Activated T-cell treated with anti-CD3 and anti-CD28 coated beads, Interleukin-2, amount 50 U/mL, for 4 hours (primary cell): ENCODE measurements at regions not wholly inside any gene's neighbourhood (a gene's known extent, or its start where the extent isn't known, plus 50 kb on each side); places are given as distances from the start of the nearest gene placed in this dataset.

Source experiments
- ATAC-seq, 2 donors: fragments of 200-7000 bp; cut with Tn5 transposase; one replicate each; pipeline ENCODE4 v1.10.0; 2021
- DNase-seq: peaks from one replicate; pipeline ENCODE4 v3.0.0-alpha.2; 2020
- H3K27me3 Mint-ChIP-seq: one replicate; pipeline ENCODE4 v1.8.0; 2021; ENCODE audit warnings: low read depth, mixed read lengths
- H3K36me3 Mint-ChIP-seq: one replicate; pipeline ENCODE4 v1.8.0; 2022; ENCODE audit warnings: mixed read lengths; ENCODE audit not compliant: insufficient read depth
- H3K4me1 Mint-ChIP-seq: one replicate; pipeline ENCODE4 v1.8.0; 2021; ENCODE audit warnings: low read depth, mixed read lengths
- H3K4me3 Mint-ChIP-seq: one replicate; pipeline ENCODE4 v1.8.0; 2021; ENCODE audit warnings: mild to moderate bottlenecking, moderate library complexity, mixed read lengths
- H3K9me3 Mint-ChIP-seq: one replicate; pipeline ENCODE4 v1.8.0; 2021; ENCODE audit warnings: mixed read lengths

GRCh38 chr20:53843645-53844044 is 226.7 kb downstream of the BCAS1 start:
- Mint-ChIP-seq H3K9me3 (peaks cover 3% of the 10 kb centered on the region), H3K4me3 (no peak overlapping the region), H3K36me3 (no peaks in the 10 kb centered on the region), H3K27me3 (no peaks in the 10 kb centered on the region), H3K4me1 (peaks cover 86% of the 10 kb centered on the region)
- DNase-seq (no peak), ATAC-seq (no peak)

DNA sequence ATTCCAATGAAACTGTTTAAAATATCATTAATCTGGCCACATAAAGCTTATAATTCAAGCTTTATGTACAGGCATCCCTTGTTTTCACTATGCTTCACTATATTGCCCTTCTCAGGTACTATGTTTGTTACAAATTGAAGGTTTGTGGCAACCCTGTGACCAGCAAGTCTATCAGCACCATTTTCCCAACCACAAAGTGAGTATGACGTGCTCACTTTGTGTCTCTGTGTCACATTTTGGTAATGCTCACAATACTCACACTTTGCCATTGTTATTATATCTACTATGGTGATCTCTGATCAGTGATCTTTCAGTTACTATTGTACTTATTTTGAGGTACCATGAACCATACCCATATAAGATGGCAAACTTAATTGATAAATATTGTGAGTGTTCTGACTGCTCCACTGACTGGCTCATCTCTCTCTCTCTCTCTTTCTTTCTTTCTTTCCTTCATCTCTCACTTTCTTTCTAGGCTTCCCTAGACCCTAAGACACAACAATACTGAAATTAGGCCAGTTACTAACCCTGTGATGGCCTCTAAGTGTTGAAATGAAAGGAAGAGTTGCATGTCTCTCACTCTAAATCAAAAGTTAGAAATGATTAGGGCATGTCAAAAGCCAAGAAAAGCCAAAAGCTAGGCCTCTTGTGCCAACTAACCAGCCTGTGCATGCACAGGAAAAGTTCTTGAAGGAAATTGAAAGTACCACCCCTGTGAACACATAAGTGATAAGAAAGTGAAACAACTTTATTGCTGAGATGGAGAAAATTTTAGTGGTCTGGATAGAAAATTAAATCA is 227.9 kb downstream of the BCAS1 start:
- H3K27me3 Mint-ChIP-seq: no peaks in the 10 kb centered on the region
- peaks cover 3% of the 10 kb centered on the region for H3K9me3 Mint-ChIP-seq
- DNase-seq: no peak

GRCh38 chr20:53841741-53842140 is 228.7 kb downstream of the BCAS1 start:
- ATAC-seq (no peak), DNase-seq (no peak)
- Mint-ChIP-seq H3K9me3 (peaks cover 3% of the 10 kb centered on the region), H3K4me3 (no peak overlapping the region), H3K27me3 (no peaks in the 10 kb centered on the region), H3K4me1 (peaks cover 81% of the 10 kb centered on the region), H3K36me3 (no peaks in the 10 kb centered on the region)

More for the DNA sequence above, 227.9 kb downstream of the BCAS1 start:
- no peaks in the 10 kb centered on the region for H3K36me3 Mint-ChIP-seq
- peak; percentile 75 to 78 for ATAC-seq
- H3K4me3 Mint-ChIP-seq: peak overlapping the region; percentile 14
- H3K4me1 Mint-ChIP-seq: peaks cover 83% of the 10 kb centered on the region

DNA sequence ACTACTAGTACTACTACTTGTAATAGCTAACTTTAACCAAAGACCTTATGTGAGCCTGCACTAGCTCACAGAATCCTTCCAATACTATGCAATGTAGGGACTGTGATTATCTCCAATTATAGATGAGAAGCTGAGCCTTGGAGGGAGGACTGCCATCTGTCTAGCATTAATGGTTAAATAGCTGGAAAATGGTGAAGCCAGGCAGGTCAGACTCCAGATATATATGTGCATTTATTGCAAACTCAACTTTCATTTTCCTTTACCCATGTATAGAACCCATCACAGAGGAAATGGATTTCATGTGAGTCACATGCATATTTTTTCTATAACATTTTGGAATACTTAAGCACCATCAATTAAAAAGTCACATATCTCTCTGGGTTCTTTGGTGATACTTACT is 229.9 kb downstream of the BCAS1 start:
- no peaks in the 10 kb centered on the region for H3K9me3 Mint-ChIP-seq
- no peaks in the 10 kb centered on the region for H3K36me3 Mint-ChIP-seq
- no peak overlapping the region for H3K4me3 Mint-ChIP-seq

DNA sequence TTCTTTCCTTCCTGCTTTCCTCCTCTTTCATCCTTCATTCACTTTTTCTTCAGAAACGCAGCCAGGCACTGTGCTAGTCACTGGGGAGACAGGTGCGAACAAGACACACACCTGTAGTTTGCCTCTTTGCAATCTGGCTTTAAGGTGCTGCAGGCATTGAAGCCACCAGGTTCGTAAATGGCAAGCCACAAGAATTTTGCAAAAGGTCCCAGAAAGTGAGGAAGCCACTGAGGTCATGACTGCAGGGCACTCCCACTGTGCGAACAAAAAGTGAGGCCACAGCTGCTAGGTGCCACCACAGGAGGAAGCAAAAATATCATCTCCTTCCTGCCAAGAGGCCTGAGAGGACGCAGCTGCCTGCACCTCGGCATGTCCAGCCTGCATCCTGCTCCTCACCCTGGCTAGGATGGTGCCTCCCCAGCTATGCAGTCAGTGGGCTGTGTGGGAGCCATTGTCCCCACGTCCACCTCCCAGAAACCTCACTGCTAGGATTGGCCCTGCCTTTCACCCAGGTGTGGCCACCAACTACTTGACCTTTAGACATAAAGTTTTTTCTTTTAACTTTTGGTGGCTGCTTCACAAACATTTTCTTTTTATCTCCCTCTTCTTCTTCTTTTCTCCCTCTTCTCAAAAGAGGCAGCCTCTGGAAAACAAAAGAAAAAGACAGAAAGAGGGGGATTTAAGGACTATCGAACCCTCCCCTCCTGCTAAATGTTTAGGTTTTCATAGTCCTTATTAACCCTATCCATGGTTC is 230.8 kb downstream of the BCAS1 start:
- no peak for ATAC-seq
- Mint-ChIP-seq H3K4me1 (peaks cover 72% of the 10 kb centered on the region), H3K27me3 (no peaks in the 10 kb centered on the region), H3K36me3 (no peaks in the 10 kb centered on the region), H3K9me3 (no peaks in the 10 kb centered on the region), H3K4me3 (peak overlapping the region; percentile 63)
- DNase-seq: peak; percentile 47

More for the DNA sequence above, 229.9 kb downstream of the BCAS1 start:
- ATAC-seq (no peak), DNase-seq (no peak)
- no peaks in the 10 kb centered on the region for H3K27me3 Mint-ChIP-seq
- peaks cover 74% of the 10 kb centered on the region for H3K4me1 Mint-ChIP-seq

- H3K4me3 Mint-ChIP-seq: no peak overlapping the region
- peaks cover 70% of the 10 kb centered on the region for H3K4me1 Mint-ChIP-seq
- no peaks in the 10 kb centered on the region for H3K36me3 Mint-ChIP-seq
- ATAC-seq: no peak
- no peaks in the 10 kb centered on the region for H3K9me3 Mint-ChIP-seq
- DNase-seq: no peak
- no peaks in the 10 kb centered on the region for H3K27me3 Mint-ChIP-seq
These were observed 232.0 kb downstream of the BCAS1 start for GRCh38 chr20:53838311-53838868.

GRCh38 chr20:53837126-53837826 is 233.1 kb downstream of the BCAS1 start:
- DNase-seq: no peak
- H3K9me3 Mint-ChIP-seq: peaks cover 5% of the 10 kb centered on the region
- no peak for ATAC-seq
- no peaks in the 10 kb centered on the region for H3K27me3 Mint-ChIP-seq
- H3K36me3 Mint-ChIP-seq: no peaks in the 10 kb centered on the region
- H3K4me1 Mint-ChIP-seq: peaks cover 60% of the 10 kb centered on the region
- no peak overlapping the region for H3K4me3 Mint-ChIP-seq

DNA sequence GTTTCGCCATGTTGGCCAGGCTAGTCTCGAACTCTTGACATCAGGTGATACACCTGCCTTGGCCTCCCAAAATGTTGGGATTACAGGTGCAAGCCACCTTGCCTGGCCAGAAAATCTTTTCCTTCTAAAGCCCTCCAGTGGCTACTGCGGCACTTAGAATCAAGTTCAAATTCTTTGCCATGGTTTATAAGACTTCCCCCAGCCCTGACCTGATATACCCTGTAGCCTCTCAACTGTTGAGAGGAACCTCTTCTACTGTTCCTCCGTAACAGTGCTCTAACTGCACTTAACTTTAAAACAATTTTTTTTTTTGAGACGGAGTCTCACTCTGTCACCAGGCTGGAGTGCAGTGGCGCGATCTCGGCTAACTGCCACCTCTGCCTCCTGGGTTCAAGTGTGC is 235.6 kb downstream of the BCAS1 start:
- peaks cover 8% of the 10 kb centered on the region for H3K9me3 Mint-ChIP-seq
- ATAC-seq (no peak), DNase-seq (no peak)
- no peak overlapping the region for H3K4me3 Mint-ChIP-seq
- H3K36me3 Mint-ChIP-seq: no peaks in the 10 kb centered on the region
- H3K27me3 Mint-ChIP-seq: no peaks in the 10 kb centered on the region
- H3K4me1 Mint-ChIP-seq: peaks cover 54% of the 10 kb centered on the region

DNA sequence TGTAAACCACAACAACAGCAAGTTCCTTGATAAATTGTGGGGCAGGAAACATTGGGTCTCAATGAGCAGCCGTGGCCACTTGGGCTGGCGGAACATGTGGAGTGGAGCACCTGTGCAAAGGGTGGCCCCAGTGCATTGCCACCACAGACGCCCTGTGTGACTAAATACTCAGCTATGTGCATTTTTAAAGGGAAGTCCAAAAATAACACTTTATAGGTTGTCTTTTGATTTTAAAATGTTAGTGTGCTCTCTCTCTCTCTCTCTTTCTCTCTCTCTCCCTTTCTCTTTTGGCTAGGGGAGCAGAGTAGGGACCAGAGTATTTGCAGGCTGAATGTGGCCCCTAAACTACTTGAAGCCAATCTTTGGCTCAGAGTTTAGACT is 236.3 kb downstream of the BCAS1 start:
- Mint-ChIP-seq H3K27me3 (no peaks in the 10 kb centered on the region), H3K4me1 (peaks cover 54% of the 10 kb centered on the region), H3K9me3 (peaks cover 8% of the 10 kb centered on the region), H3K36me3 (no peaks in the 10 kb centered on the region), H3K4me3 (no peak overlapping the region)
- DNase-seq (no peak), ATAC-seq (no peak)

DNA sequence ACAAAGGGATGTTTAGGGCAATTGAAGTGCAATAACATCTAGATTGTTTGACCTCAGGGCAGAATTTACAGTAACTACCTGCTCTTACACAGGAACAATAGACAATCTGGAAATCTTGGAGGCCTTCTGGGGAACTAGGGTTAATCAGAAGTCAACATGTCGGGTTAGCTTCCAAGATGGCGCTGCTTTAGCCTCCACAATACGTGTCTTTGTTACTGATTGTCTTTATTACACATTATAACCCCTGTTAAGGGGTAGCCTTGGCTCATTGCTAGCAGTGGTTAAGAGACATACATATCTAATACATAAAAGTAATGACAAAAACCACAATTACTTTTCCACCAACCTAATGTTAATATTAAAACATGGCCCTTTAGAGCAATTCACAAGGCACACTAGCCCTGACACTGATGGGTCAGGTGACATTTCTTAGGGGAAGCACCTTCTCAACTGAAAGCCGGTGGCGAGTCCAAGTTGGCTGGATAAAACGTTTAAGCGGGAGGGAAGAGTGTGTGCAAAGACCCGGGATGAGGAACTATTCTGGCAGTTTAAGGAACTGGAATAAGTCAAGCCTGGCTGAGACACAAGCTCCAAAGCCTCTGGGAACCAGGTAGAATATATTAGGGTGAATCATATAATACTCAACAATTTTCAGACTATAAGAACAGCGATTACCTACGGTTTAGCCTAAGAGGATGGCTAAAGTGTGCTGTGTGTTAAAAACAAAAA is 236.9 kb downstream of the BCAS1 start:
- peaks cover 55% of the 10 kb centered on the region for H3K4me1 Mint-ChIP-seq
- peaks cover 8% of the 10 kb centered on the region for H3K9me3 Mint-ChIP-seq
- no peak for ATAC-seq
- no peaks in the 10 kb centered on the region for H3K36me3 Mint-ChIP-seq
- no peak for DNase-seq
- peak overlapping the region; percentile 16 for H3K4me3 Mint-ChIP-seq
- no peaks in the 10 kb centered on the region for H3K27me3 Mint-ChIP-seq

- H3K4me1 Mint-ChIP-seq: peaks cover 60% of the 10 kb centered on the region
- H3K27me3 Mint-ChIP-seq: no peaks in the 10 kb centered on the region
- no peak for DNase-seq
- ATAC-seq: no peak
- no peaks in the 10 kb centered on the region for H3K36me3 Mint-ChIP-seq
- H3K4me3 Mint-ChIP-seq: no peak overlapping the region
- H3K9me3 Mint-ChIP-seq: peaks cover 8% of the 10 kb centered on the region
These were observed 237.9 kb downstream of the BCAS1 start for GRCh38 chr20:53832499-53832898.

DNA sequence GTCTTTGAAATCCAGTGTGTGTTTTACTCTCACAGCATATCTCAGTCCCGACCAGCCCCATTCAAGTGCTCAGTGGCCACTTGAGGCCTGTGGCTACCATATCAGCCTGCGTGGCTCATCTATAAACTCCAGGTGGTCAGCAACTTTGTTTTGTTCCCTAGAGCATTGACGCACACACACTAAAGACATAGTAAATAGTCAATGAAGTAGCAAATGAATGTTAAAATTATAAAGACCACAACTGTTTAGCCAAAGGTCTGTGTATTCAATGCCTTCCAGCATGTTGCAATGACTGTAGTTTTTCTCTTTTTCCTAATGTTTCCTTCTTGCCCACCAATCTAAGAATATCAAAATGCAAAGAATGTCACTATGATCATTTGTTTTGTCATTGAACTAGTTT is 238.2 kb upstream of the ZNF217 start:
- Mint-ChIP-seq H3K4me1 (peaks cover 58% of the 10 kb centered on the region), H3K27me3 (no peaks in the 10 kb centered on the region), H3K9me3 (peaks cover 8% of the 10 kb centered on the region), H3K36me3 (no peaks in the 10 kb centered on the region), H3K4me3 (no peak overlapping the region)
- ATAC-seq (no peak), DNase-seq (no peak)

- H3K4me1 Mint-ChIP-seq: peaks cover 60% of the 10 kb centered on the region
- no peaks in the 10 kb centered on the region for H3K36me3 Mint-ChIP-seq
- no peaks in the 10 kb centered on the region for H3K27me3 Mint-ChIP-seq
- H3K9me3 Mint-ChIP-seq: peaks cover 8% of the 10 kb centered on the region
- no peak overlapping the region for H3K4me3 Mint-ChIP-seq
- ATAC-seq (no peak), DNase-seq (no peak)
These were observed 237.6 kb upstream of the ZNF217 start for GRCh38 chr20:53831228-53831627.
